SK-N-SH (cell line): ENCODE measurements at regions not wholly inside any gene's neighbourhood (a gene's known extent, or its start where the extent isn't known, plus 50 kb on each side); places are given as distances from the start of the nearest gene placed in this dataset.

ENCODE experiments used
- CTCF ChIA-PET: fragments of 300-600, 350-600 bp; formaldehyde crosslinking; extraction: SDS; loops from one replicate; lab custom pipeline; 2021; lab: Yijun Ruan, JAX
- POLR2A ChIA-PET: fragments of 350-600 bp; sonication (Branson Sonifier 250); formaldehyde crosslinking; extraction: SDS; loops from one replicate; lab custom pipeline; 2020; ENCODE audit warnings: antibody characterized with exemption, inconsistent platforms; lab: Yijun Ruan, JAX
- DNase-seq: peaks from one replicate; pipeline ENCODE4 v3.0.0; 2012
- H2AFZ ChIP-seq: fragments of 200-600 bp; sonication (generic); 2 replicates; pipeline ENCODE4 v1.8.1; 2016; ENCODE audit warnings: antibody characterized with exemption, mild to moderate bottlenecking, low read depth
- H3F3A ChIP-seq: fragments of 200-600 bp; sonication (generic); replicated peaks from 2 replicates; pipeline ENCODE3; 2016; ENCODE audit warnings: antibody characterized with exemption, mild to moderate bottlenecking; ENCODE audit not compliant: insufficient read depth
- H3K27ac ChIP-seq, 2 experiments: fragments of 200-500 bp in 1 of 2; fragments of 200-600 bp in 1 of 2; sonication (Bioruptor generic) in 1 of 2; sonication (generic), shearing (Covaris generic) in 1 of 2; 2 replicates each; pipeline versions ENCODE4 v1.5.1 to v1.6.1; 2014 to 2016; ENCODE audit warnings: low read depth in 2 of 2, inconsistent platforms in 1 of 2, low read length in 1 of 2, mild to moderate bottlenecking in 1 of 2, mixed read lengths in 1 of 2
- H3K27me3 ChIP-seq: fragments of 200-600 bp; sonication (generic), shearing (Covaris generic); 2 replicates; pipeline ENCODE4 v1.6.1; 2016; ENCODE audit warnings: mixed run types; ENCODE audit not compliant: insufficient read depth
- H3K36me3 ChIP-seq, 2 experiments: fragments of 200-500 bp in 1 of 2; fragments of 200-600 bp in 1 of 2; sonication (Bioruptor generic) in 1 of 2; sonication (generic) in 1 of 2; replicated peaks in 1 of 2; 2 replicates each; pipeline versions ENCODE3 to v1.5.1; 2014 to 2016; ENCODE audit warnings: low read length in 1 of 2, mild to moderate bottlenecking in 1 of 2; ENCODE audit not compliant: insufficient read depth in 2 of 2, control insufficient read depth in 1 of 2
- H3K4me1 ChIP-seq, 2 experiments: fragments of 200-500 bp in 1 of 2; fragments of 200-600 bp in 1 of 2; sonication (Bioruptor generic) in 1 of 2; sonication (generic), shearing (Covaris generic) in 1 of 2; 2 replicates each; pipeline versions ENCODE4 v1.5.1 to v1.6.1; 2014 to 2016; ENCODE audit warnings: low read depth in 1 of 2, low read length in 1 of 2, mixed run types in 1 of 2; ENCODE audit not compliant: insufficient read depth in 2 of 2, control insufficient read depth in 1 of 2
- H3K4me2 ChIP-seq: fragments of 200-600 bp; sonication (generic), shearing (Covaris generic); 2 replicates; pipeline ENCODE4 v1.6.1; 2017; ENCODE audit warnings: mixed run types
- H3K4me3 ChIP-seq, 2 experiments: fragments of 200-500 bp in 1 of 2; fragments of 200-600 bp in 1 of 2; sonication (Bioruptor generic) in 1 of 2; sonication (generic), shearing (Covaris generic) in 1 of 2; 2 replicates each; pipeline versions ENCODE4 v1.5.1 to v1.8.1; 2014 to 2016; ENCODE audit warnings: low read depth in 2 of 2, inconsistent platforms in 1 of 2, low read length in 1 of 2, mild to moderate bottlenecking in 1 of 2, mixed read lengths in 1 of 2, moderate library complexity in 1 of 2
- H3K79me2 ChIP-seq: fragments of 200-600 bp; sonication (generic); 2 replicates; pipeline ENCODE4 v1.8.1; 2017; ENCODE audit warnings: mild to moderate bottlenecking; ENCODE audit not compliant: insufficient read depth
- H3K9ac ChIP-seq: fragments of 200-600 bp; sonication (generic); 2 replicates; pipeline ENCODE4 v1.6.1; 2017; ENCODE audit warnings: mixed run types
- H3K9me2 ChIP-seq: fragments of 200-600 bp; sonication (generic); 2 replicates; pipeline ENCODE4 v1.6.1; 2017; ENCODE audit warnings: mixed run types
- H3K9me3 ChIP-seq: fragments of 200-600 bp; sonication (generic); 2 replicates; pipeline ENCODE4 v1.6.1; 2017; ENCODE audit warnings: mixed run types, mild to moderate bottlenecking, moderate library complexity
- H4K20me1 ChIP-seq: fragments of 200-600 bp; sonication (generic); 2 replicates; pipeline ENCODE4 v1.6.1; 2017; ENCODE audit warnings: mild to moderate bottlenecking, mixed run types; ENCODE audit not compliant: insufficient read depth
- CTCF ChIP-seq: fragments of 200-600 bp; sonication (generic); IDR thresholded peaks from 2 replicates; pipeline ENCODE4 v1.6.1; 2017; ENCODE audit warnings: antibody characterized with exemption, mild to moderate bottlenecking, moderate library complexity
- ELF1 ChIP-seq: IDR thresholded peaks from 2 replicates; pipeline ENCODE4 v1.4.0; 2012
- EP300 ChIP-seq, 2 experiments: IDR thresholded peaks; 2 replicates each; pipeline versions ENCODE4 v1.4.0 to v1.6.1; 2012; ENCODE audit warnings: borderline replicate concordance in 1 of 2, low read depth in 1 of 2, low read length in 1 of 2
- EZH2phosphoT487 ChIP-seq: fragments of 200-600 bp; sonication (generic); IDR thresholded peaks from 2 replicates; pipeline ENCODE4 v1.6.1; 2017; ENCODE audit warnings: low read depth, mixed run types, mild to moderate bottlenecking, antibody characterized with exemption, moderate library complexity, borderline replicate concordance
- GATA2 ChIP-seq: sonication (generic); formaldehyde crosslinking; IDR thresholded peaks from 2 replicates; pipeline ENCODE4 v1.5.0; 2020; ENCODE audit warnings: mild to moderate bottlenecking, missing genetic modification reagents
- IRF3 ChIP-seq: fragments of 150-350 bp; IDR thresholded peaks from 2 replicates; pipeline ENCODE4 v1.6.1; 2016; ENCODE audit warnings: mild to moderate bottlenecking, low read depth, low read length
- JUND ChIP-seq: IDR thresholded peaks from 2 replicates; pipeline ENCODE4 v1.4.0; 2012
- NRF1 ChIP-seq: IDR thresholded peaks from 2 replicates; pipeline ENCODE4 v1.6.1; 2012; ENCODE audit warnings: low read depth, mild to moderate bottlenecking, low read length
- PBX3 ChIP-seq: IDR thresholded peaks from 2 replicates; pipeline ENCODE4; 2012
- POLR2AphosphoS5 ChIP-seq: IDR thresholded peaks from 2 replicates; pipeline ENCODE4 v1.6.1; 2012; ENCODE audit warnings: low read depth, low read length
- RAD21 ChIP-seq: IDR thresholded peaks from 2 replicates; pipeline ENCODE4 v1.6.1; 2012; ENCODE audit warnings: mild to moderate bottlenecking, low read length
- REST ChIP-seq: IDR thresholded peaks from 2 replicates; pipeline ENCODE4 v1.6.1; 2012; ENCODE audit warnings: mild to moderate bottlenecking, low read depth, low read length, moderate library complexity
- RFX5 ChIP-seq: IDR thresholded peaks from 2 replicates; pipeline ENCODE4 v1.6.1; 2012; ENCODE audit warnings: mild to moderate bottlenecking, improper control_type of control experiment, low read length
- RXRA ChIP-seq: IDR thresholded peaks from 2 replicates; pipeline ENCODE4 v1.4.0; 2012; ENCODE audit warnings: low read depth, mild to moderate bottlenecking, borderline replicate concordance
- SIN3A ChIP-seq: IDR thresholded peaks from 2 replicates; pipeline ENCODE4 v1.6.1; 2012; ENCODE audit warnings: low read depth, mild to moderate bottlenecking, low read length, moderate library complexity, borderline replicate concordance
- SMC3 ChIP-seq: IDR thresholded peaks from 2 replicates; pipeline ENCODE4 v1.6.1; 2012; ENCODE audit warnings: low read depth, low read length, improper control_type of control experiment
- TAF1 ChIP-seq: IDR thresholded peaks from 2 replicates; pipeline ENCODE4 v1.6.1; 2012; ENCODE audit warnings: low read depth, mild to moderate bottlenecking, low read length, moderate library complexity, borderline replicate concordance
- TCF12 ChIP-seq: IDR thresholded peaks from 2 replicates; pipeline ENCODE4 v1.4.0; 2012
- TEAD4 ChIP-seq: IDR thresholded peaks from 2 replicates; pipeline ENCODE4 v1.4.0; 2012; ENCODE audit warnings: mild to moderate bottlenecking, borderline replicate concordance; ENCODE audit not compliant: insufficient read depth
- YY1 ChIP-seq: IDR thresholded peaks from 2 replicates; pipeline ENCODE4 v1.4.0; 2012; ENCODE audit warnings: low read depth, mild to moderate bottlenecking
- WGBS: methylation state at CpG from one replicate; pipeline ENCODE4 v1.1.6; 2017; ENCODE audit warnings: low lambda C conversion rate; 5-methylcytosine and 5-hydroxymethylcytosine counted together

GRCh38 chr3:3587647-3587972, 211.6 kb upstream of the LRRN1 start (continued):
- no peak for TF ChIP-seq RFX5
- no peak for TF ChIP-seq SIN3A
- no peak for TF ChIP-seq TAF1
- no peak for TF ChIP-seq PBX3
- no peak for TF ChIP-seq YY1
- TF ChIP-seq GATA2 (CRISPR knock-in tag): no peak
- no peak for TF ChIP-seq TEAD4
- no peak for TF ChIP-seq SMC3
- TF ChIP-seq RXRA: no peak
- TF ChIP-seq, all 33 proteins: peak for 0

GRCh38 chr3:3586843-3587646, 212.2 kb upstream of the LRRN1 start:
- Histone ChIP-seq H3K9me3 (no peaks in the 10 kb centered on the region; the same call in 1 of the 2 replicates), H2AFZ (no peak overlapping the region), H3K4me3 (no peak overlapping the region), H3K4me2 (no peak overlapping the region), H3K27ac (no peak overlapping the region), H3K4me1 (no peaks in the 10 kb centered on the region), H3K79me2 (no peaks in the 10 kb centered on the region), H3K9ac (no peak overlapping the region), H3K9me2 (no peaks in the 10 kb centered on the region), H3K36me3 (no peaks in the 10 kb centered on the region), H3K27me3 (no peaks in the 10 kb centered on the region), H4K20me1 (no peaks in the 10 kb centered on the region), H3F3A (no peaks in the 10 kb centered on the region)
- DNase-seq: no peak
- 8% methylated on average over 8 of the region's 8 CpGs for WGBS
- POLR2A ChIA-PET: no interaction called here
- TF ChIP-seq TAF1 (no peak), TCF12 (no peak)
- CTCF ChIA-PET: no interaction called here

GRCh38 chr3:3586336-3586735, 212.9 kb upstream of the LRRN1 start:
- no peaks in the 10 kb centered on the region for H3K79me2 ChIP-seq
- 19% methylated on average over 3 of the region's 3 CpGs for WGBS
- no peaks in the 10 kb centered on the region for H3K27me3 ChIP-seq
- no peak overlapping the region for H3K4me2 ChIP-seq
- H3K4me1 ChIP-seq: no peaks in the 10 kb centered on the region
- H3K4me3 ChIP-seq: no peak overlapping the region
- DNase-seq: no peak
- H3K9me3 ChIP-seq: no peaks in the 10 kb centered on the region; the same call in 1 of the 2 replicates
- ChIA-PET CTCF (no interaction called here), POLR2A (no interaction called here)
- H2AFZ ChIP-seq: no peak overlapping the region
- H4K20me1 ChIP-seq: no peaks in the 10 kb centered on the region
- H3K9me2 ChIP-seq: no peaks in the 10 kb centered on the region
- H3F3A ChIP-seq: no peaks in the 10 kb centered on the region
- H3K36me3 ChIP-seq: no peaks in the 10 kb centered on the region
- no peak overlapping the region for H3K9ac ChIP-seq
- H3K27ac ChIP-seq: no peak overlapping the region
- no peak for TF ChIP-seq NRF1
- no peak for TF ChIP-seq POLR2AphosphoS5
- TF ChIP-seq EZH2phosphoT487: no peak
- no peak for TF ChIP-seq IRF3
- TF ChIP-seq TEAD4: no peak
- no peak for TF ChIP-seq REST
- no peak for TF ChIP-seq EP300 (IDR thresholded peaks at IDR 0.05; ENCODE audit: borderline replicate concordance in 1 of 2, low read depth in 1 of 2, low read length in 1 of 2)
- TF ChIP-seq RAD21: no peak
- no peak for TF ChIP-seq JUND
- TF ChIP-seq CTCF: no peak
- no peak for TF ChIP-seq ELF1
